GM13977 (cell line): ENCODE measurements at regions not wholly inside any gene's neighbourhood (a gene's known extent, or its start where the extent isn't known, plus 50 kb on each side); places are given as distances from the start of the nearest gene placed in this dataset.

ENCODE experiments used
- DNase-seq: peaks from one replicate; pipeline ENCODE4 v3.0.0; 2012; ENCODE audit warnings: low spot score
- CTCF ChIP-seq: IDR thresholded peaks from 2 replicates; pipeline ENCODE4 v1.5.1; 2012; ENCODE audit warnings: mild to moderate bottlenecking, control low read depth; ENCODE audit not compliant: insufficient read depth; ENCODE audit errors: extremely low read depth, missing control alignments
- in situ Hi-C: fragments of 300-500 bp; cut with MboI; formaldehyde crosslinking; loops from one replicate; pipeline ENCODE4 v1.12.0; 2022; ENCODE audit warnings: low sequenced_read_pairs, low pct_unique_long_range_greater_than_20kb, mixed read lengths, inconsistent platforms; ENCODE audit not compliant: unreplicated experiment

- DNase-seq = no peak
- TF ChIP-seq CTCF = no peak
- in situ Hi-C loops = no loop called here
Observed at GRCh38 chr2:186984966-186985365, 136.0 kb upstream of the ZSWIM2 start.

GRCh38 chr2:186984481-186984880, 135.5 kb upstream of the ZSWIM2 start:
- in situ Hi-C loops = no loop called here
- DNase-seq = no peak
- TF ChIP-seq CTCF = no peak

GRCh38 chr2:186980787-186981550, 132.0 kb upstream of the ZSWIM2 start:
- no peak for TF ChIP-seq CTCF
- in situ Hi-C loops = no loop called here
- no peak for DNase-seq

- in situ Hi-C loops = no loop called here
- no peak for DNase-seq
- TF ChIP-seq CTCF = no peak
Observed at GRCh38 chr2:186980117-186980442, 131.1 kb upstream of the ZSWIM2 start.

GRCh38 chr2:186979439-186980116, 130.6 kb upstream of the ZSWIM2 start:
- no peak for DNase-seq
- TF ChIP-seq CTCF = no peak
- in situ Hi-C loops = no loop called here

- DNase-seq = no peak
- in situ Hi-C loops = no loop called here
- no peak for TF ChIP-seq CTCF
Observed at GRCh38 chr2:186977433-186978045, 128.6 kb upstream of the ZSWIM2 start.
